RWPE1 (cell line): ENCODE measurements at regions not wholly inside any gene's neighbourhood (a gene's known extent, or its start where the extent isn't known, plus 50 kb on each side); places are given as distances from the start of the nearest gene placed in this dataset.

ENCODE experiments used
- CTCF ChIA-PET: fragments of 350-600 bp; sonication (Branson Sonifier 250); formaldehyde crosslinking; extraction: SDS; loops from one replicate; lab custom pipeline; 2021; lab: Yijun Ruan, JAX
- POLR2A ChIA-PET: fragments of 400-600 bp; formaldehyde crosslinking; extraction: SDS; loops from one replicate; lab custom pipeline; 2020; ENCODE audit warnings: antibody characterized with exemption; ENCODE audit not compliant: low non-redundant PET; lab: Yijun Ruan, JAX
- DNase-seq: peaks from one replicate; pipeline ENCODE4 v3.0.0; 2012; ENCODE audit warnings: low spot score
- H3K27ac ChIP-seq: fragments of 450-650 bp; 2 replicates; pipeline ENCODE4 v1.5.1; 2017
- CTCF ChIP-seq: fragments of 450-650 bp; conservative IDR thresholded peaks from 2 replicates; pipeline ENCODE4 v1.5.1; 2017; ENCODE audit warnings: low read depth, mild to moderate bottlenecking

DNA sequence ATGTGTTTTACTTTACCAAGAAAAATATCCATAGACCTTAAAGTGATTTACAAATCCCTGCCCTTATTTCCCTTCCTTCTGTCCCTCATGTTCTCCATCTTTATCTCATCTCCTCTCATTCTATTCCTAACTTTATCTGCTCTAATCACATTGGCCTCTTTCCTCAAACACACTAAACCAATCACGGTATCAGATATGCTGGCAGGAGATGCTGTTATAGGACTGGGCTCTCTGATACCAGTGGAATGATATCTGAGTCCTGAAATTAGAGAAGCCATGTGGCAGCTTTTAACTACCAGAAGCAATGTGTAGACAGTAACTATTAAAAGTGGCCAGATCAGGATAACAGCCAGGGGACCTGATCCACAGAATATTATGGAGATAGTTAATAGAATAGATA lies 49.9 kb upstream of the GIMD1 start:
- POLR2A ChIA-PET: no interaction called here
- DNase-seq: no peak
- H3K27ac ChIP-seq: no peak overlapping the region
- TF ChIP-seq CTCF: no peak
- CTCF ChIA-PET: no interaction called here
